LNCAP (cell line): ENCODE measurements at regions not wholly inside any gene's neighbourhood (a gene's known extent, or its start where the extent isn't known, plus 50 kb on each side); places are given as distances from the start of the nearest gene placed in this dataset.

Experiments
- TF ChIP-seq, protein P1 (sequence below): fragments of 450-650 bp; IDR thresholded peaks from 2 replicates; pipeline ENCODE4 v1.5.1; 2017; ENCODE audit warnings: mild to moderate bottlenecking

DNA sequence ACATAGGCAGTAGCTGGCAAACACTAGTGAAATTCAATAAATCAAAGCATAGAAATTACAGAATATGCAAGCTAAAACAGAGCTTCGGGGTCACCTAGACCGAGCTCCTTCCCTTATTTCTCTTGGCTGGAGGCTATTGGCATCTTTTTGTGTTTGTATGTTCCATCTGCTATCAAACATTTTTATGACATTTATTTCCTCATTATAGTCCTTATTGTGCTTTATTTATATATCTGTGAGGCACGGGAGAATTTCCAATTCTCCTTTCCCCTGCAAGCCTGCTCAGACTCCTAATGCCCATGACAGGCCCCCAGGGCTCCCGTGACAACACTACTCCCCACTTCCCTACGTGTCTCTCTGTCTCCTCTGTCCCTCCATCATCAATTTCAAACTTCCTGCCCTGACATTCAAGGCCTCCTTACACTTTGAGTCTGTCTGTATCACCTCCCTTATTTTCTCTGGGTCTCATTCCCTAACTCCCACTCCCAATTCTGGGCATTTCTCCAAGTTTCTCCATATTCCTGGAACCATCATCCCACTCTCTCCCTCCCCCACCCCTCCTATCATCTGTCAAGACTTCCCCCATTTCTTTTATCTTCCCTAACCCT, 316.9 kb downstream of the OSR1 start:
- TF ChIP-seq, protein P1, sequence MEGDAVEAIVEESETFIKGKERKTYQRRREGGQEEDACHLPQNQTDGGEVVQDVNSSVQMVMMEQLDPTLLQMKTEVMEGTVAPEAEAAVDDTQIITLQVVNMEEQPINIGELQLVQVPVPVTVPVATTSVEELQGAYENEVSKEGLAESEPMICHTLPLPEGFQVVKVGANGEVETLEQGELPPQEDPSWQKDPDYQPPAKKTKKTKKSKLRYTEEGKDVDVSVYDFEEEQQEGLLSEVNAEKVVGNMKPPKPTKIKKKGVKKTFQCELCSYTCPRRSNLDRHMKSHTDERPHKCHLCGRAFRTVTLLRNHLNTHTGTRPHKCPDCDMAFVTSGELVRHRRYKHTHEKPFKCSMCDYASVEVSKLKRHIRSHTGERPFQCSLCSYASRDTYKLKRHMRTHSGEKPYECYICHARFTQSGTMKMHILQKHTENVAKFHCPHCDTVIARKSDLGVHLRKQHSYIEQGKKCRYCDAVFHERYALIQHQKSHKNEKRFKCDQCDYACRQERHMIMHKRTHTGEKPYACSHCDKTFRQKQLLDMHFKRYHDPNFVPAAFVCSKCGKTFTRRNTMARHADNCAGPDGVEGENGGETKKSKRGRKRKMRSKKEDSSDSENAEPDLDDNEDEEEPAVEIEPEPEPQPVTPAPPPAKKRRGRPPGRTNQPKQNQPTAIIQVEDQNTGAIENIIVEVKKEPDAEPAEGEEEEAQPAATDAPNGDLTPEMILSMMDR, result no peak

DNA sequence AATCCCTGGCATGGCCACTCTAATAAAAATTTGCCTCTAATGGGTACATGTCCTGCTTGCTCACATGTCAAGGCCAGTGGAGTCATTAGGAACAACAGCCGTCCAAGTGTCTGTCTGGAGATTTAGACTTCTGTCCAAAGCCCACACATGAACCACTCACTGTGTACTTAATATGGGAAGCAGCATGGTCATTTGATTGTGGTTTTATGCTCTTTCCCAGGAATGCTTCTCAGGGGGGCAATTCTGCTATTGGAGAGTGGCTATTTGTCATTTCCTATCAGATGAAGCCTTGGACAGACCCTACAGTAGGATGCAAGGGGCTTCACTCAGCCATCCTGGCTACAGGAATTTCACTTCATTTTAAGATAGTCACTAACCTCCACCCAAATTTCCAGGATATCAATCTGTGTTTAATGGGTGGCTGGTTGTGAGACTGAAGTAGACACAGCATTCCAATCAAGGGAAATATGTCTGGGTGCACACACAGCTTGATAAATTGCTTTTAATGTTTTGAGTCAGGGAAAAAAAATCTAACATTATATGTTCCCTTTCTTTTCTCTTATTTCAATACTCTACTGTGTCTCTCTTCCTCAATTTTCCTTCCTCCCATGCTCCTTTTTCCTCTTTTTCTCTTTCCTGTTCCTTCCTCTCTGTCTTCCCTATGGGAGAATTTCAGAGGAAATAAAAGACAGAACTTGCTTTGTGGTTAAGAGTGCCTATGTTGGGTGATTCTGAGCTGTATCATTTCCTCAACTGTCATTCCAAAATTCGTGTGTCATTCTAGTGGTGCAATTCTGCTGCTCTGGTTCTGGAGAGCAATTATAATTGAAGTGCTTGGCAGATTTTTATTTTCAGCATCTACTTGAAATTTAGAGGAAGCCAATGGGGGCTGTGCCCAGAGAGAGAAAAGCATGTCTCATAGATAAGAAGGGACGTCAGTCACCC, 320.1 kb downstream of the OSR1 start:
- TF ChIP-seq, protein P1, result no peak

DNA sequence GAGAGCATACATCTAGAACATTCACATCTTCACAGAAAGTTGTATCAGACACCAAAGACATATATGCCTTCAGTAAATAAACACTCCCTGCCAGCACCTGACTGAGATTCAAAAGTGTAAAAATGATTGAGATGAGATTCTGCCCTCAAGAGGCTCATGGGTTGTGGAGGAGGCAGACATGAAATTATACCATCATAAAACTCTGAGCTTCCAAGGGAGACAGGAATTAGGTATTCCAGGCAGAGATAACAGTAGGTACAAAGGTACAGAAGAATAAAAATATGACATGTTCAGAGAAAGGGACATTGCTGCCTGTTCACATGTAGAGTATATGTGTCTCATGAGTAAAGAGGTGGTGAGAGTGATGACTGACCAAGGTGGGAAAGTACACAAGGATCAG, 322.3 kb downstream of the OSR1 start:
- TF ChIP-seq, protein P1, result no peak

DNA sequence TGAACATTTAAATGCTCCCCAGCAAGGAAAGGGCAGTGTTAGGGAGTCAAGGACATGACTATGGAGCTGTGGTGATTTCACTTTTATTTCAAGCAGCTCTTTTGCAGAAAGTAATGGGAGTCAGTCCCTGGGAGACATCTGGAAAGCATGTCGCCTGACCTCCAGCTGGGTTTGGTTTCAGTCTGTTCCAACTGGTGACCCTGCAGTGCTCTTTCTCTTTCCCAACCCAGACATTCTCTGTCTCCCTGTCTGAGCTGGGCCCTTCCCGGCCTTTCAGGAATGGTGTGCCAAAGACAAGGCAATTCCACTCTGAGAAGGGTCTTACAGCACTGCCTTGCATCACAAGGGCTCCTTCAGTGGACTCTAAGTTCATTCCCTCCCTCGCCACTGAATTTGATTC, 323.2 kb downstream of the OSR1 start:
- TF ChIP-seq, protein P1, result no peak

DNA sequence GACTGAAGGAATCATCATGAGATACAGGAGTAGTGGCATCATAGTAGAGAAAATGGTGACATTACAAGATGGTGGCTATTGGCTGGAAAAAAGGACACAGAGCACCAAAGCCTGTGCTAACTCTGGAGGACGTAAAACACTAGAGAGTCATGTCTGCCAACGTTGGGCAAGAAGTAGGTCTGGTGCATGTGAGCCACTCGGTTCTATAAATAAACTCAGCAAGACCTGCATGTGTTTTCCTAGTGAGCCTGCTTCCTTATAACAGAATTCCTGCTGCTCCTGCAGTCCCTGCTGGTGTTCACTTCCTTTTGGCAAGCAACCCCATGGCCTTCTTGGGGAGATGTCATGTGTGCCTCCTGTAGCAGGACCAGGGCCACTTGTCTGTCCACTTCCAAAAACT, 325.2 kb downstream of the OSR1 start:
- TF ChIP-seq, protein P1, result no peak

DNA sequence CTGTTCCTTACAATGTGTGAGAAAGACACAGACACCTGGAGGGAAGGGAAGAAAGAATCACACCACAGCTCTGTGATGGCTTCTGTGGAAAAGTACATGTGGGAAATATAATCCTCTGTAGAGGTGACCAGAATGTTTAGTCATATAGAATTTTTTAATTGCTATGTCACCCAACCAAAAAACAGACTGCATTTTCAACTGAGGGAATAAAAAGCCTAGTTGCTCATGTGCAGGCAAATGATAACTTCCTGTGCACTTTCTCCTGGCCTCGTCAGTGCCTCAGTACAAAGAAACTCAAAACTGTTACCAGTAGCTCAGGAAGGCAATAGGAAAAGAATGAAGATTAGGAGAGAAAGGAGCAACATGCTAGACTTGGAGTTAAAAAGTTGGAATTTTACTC, 326.8 kb downstream of the OSR1 start:
- TF ChIP-seq, protein P1, result no peak

DNA sequence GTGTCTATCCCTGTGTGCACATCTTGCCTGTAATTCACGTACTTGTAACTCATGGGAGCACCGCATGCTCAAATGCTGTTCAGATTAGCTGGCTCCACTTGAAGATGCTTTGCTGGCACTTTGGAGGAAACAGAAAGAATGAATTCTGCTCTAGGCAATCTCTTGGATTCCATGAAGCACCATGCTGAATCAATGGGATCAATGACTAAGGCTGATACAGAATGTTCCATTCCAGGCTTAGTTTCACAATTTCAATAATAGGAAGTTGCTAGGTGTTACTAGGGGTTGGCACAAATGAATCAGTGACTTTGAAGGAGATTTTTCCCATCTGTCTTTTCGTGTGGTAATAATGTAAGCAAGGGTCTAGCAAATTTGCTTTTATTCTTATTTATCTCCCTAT, 328.8 kb downstream of the OSR1 start:
- TF ChIP-seq, protein P1, result no peak
